Adrenal gland (tissue), 5 donors: ENCODE measurements at regions not wholly inside any gene's neighbourhood (a gene's known extent, or its start where the extent isn't known, plus 50 kb on each side); places are given as distances from the start of the nearest gene placed in this dataset.

Experiments
- CTCF ChIP-seq, 6 experiments: fragments of 450-650 bp in 4 of 6; fragments of 200-600 bp in 2 of 6; sonication (generic) in 1 of 6; IDR thresholded peaks; 1 replicate in 5 of 6; 2 replicates in 1 of 6; pipeline versions ENCODE4 v1.5.1 to v1.8.0; 2016 to 2021; ENCODE audit warnings: antibody characterized with exemption in 6 of 6, mild to moderate bottlenecking in 2 of 6, moderate library complexity in 1 of 6
- POLR2A ChIP-seq, 2 donors: fragments of 450-650 bp; IDR thresholded peaks; one replicate each; pipeline ENCODE4 v1.6.1; 2017; ENCODE audit warnings: antibody characterized with exemption in 2 of 2, mild to moderate bottlenecking in 2 of 2, moderate library complexity in 1 of 2
- donor health status: DM: no; HTN: no; CAD: no.

GRCh38 chr12:39145175-39145999 lies 240.0 kb upstream of the CPNE8 start:
- TF ChIP-seq CTCF (IDR thresholded peaks at IDR 0.05) (peak in 5 of 6 experiments; percentile 27 to 79 (median 74)), POLR2A (IDR thresholded peaks at IDR 0.05) (no peak)
